ENCODE measurements at regions not wholly inside any gene's neighbourhood (a gene's known extent, or its start where the extent isn't known, plus 50 kb on each side); places are given as distances from the start of the nearest gene placed in this dataset.

GRCh38 chr12:126337556-126338441, 1272.6 kb downstream of the AACS start:
- no peak for FAIRE-seq

GRCh38 chr12:126342866-126343265, 1277.6 kb downstream of the AACS start:
- no peak for FAIRE-seq

- no peak for FAIRE-seq
Measured at GRCh38 chr12:126343321-126343720, 1278.1 kb downstream of the AACS start.

GRCh38 chr12:126346087-126346486, 1280.9 kb downstream of the AACS start:
- no peak for FAIRE-seq

GRCh38 chr12:126347421-126347820, 1282.2 kb downstream of the AACS start:
- no peak for FAIRE-seq

GRCh38 chr12:126349383-126349782, 1284.1 kb downstream of the AACS start:
- no peak for FAIRE-seq

- no peak for FAIRE-seq
Measured at GRCh38 chr12:126353604-126354003, 1288.4 kb downstream of the AACS start.

- no peak for FAIRE-seq
Measured at GRCh38 chr12:126354633-126355032, 1289.4 kb downstream of the AACS start.

- FAIRE-seq = no peak
Measured at GRCh38 chr12:126355346-126355745, 1290.1 kb downstream of the AACS start.

GRCh38 chr12:126358806-126359205, 1293.6 kb downstream of the AACS start:
- no peak for FAIRE-seq

GRCh38 chr12:126359216-126359615, 1294.0 kb downstream of the AACS start:
- no peak for FAIRE-seq

GRCh38 chr12:126361804-126362203, 1296.6 kb downstream of the AACS start:
- no peak for FAIRE-seq

- FAIRE-seq = no peak
Measured at GRCh38 chr12:126362493-126362892, 1297.3 kb downstream of the AACS start.

- FAIRE-seq = no peak
Measured at GRCh38 chr12:126362964-126363363, 1297.7 kb downstream of the AACS start.

GRCh38 chr12:126369487-126370463, 1304.5 kb downstream of the AACS start:
- no peak for FAIRE-seq

GRCh38 chr12:126383506-126383905, 1318.3 kb downstream of the AACS start:
- no peak for FAIRE-seq

- FAIRE-seq = no peak
Measured at GRCh38 chr12:126384026-126384564, 1318.9 kb downstream of the AACS start.

GRCh38 chr12:126385785-126386184, 1320.5 kb downstream of the AACS start:
- FAIRE-seq = no peak

GRCh38 chr12:126389220-126389841, 1324.1 kb downstream of the AACS start:
- peak; percentile 92 for FAIRE-seq

GRCh38 chr12:126389961-126390360, 1324.7 kb downstream of the AACS start:
- no peak for FAIRE-seq

GRCh38 chr12:126390969-126391566, 1325.8 kb downstream of the AACS start:
- no peak for FAIRE-seq

GRCh38 chr12:126396536-126396935, 1331.3 kb downstream of the AACS start:
- no peak for FAIRE-seq

Data from endometrium (tissue), 2 donors.